PFSK-1 (cell line): ENCODE measurements at regions not wholly inside any gene's neighbourhood (a gene's known extent, or its start where the extent isn't known, plus 50 kb on each side); places are given as distances from the start of the nearest gene placed in this dataset.

ENCODE experiments used
- TAF1 ChIP-seq: IDR thresholded peaks from 2 replicates; pipeline ENCODE4 v1.6.1; 2012; ENCODE audit warnings: low read length, control low read depth, borderline replicate concordance; ENCODE audit not compliant: insufficient read depth
- TF ChIP-seq, protein P1 (sequence below), 2 experiments: IDR thresholded peaks; 2 replicates each; pipeline versions ENCODE4 v1.6.1 to v1.8.0; 2011 to 2012; ENCODE audit warnings: low read depth in 2 of 2, low read length in 2 of 2, control low read depth in 1 of 2, inconsistent platforms in 1 of 2, mild to moderate bottlenecking in 1 of 2, moderate library complexity in 1 of 2; ENCODE audit not compliant: insufficient read depth in 1 of 2

DNA sequence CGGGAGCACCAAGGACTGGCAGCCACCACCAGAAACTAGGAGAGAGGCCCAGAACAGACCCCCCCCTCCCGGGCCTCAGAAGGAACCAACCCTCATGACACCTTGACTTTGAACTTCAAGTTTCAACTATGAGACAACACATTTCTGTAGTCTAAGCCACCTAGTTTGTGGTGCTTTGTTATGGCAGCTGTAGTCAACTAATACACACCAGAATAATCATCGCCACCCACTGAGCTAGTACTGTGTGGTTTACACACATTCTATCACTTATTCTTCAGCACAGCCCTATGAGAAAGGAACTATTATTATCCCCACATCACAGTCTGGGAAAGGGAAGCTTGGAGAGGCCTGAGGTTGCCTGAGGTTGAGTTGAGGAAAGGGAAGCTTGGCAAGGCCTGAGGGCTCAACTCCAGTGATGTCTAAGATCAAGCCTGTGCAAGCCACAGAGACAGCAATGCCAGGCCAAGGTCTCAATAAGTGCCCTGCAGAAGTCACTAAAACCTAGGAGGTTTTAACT lies 126.6 kb downstream of the FHDC1 start:
- TF ChIP-seq TAF1: no peak
- TF ChIP-seq, protein P1, sequence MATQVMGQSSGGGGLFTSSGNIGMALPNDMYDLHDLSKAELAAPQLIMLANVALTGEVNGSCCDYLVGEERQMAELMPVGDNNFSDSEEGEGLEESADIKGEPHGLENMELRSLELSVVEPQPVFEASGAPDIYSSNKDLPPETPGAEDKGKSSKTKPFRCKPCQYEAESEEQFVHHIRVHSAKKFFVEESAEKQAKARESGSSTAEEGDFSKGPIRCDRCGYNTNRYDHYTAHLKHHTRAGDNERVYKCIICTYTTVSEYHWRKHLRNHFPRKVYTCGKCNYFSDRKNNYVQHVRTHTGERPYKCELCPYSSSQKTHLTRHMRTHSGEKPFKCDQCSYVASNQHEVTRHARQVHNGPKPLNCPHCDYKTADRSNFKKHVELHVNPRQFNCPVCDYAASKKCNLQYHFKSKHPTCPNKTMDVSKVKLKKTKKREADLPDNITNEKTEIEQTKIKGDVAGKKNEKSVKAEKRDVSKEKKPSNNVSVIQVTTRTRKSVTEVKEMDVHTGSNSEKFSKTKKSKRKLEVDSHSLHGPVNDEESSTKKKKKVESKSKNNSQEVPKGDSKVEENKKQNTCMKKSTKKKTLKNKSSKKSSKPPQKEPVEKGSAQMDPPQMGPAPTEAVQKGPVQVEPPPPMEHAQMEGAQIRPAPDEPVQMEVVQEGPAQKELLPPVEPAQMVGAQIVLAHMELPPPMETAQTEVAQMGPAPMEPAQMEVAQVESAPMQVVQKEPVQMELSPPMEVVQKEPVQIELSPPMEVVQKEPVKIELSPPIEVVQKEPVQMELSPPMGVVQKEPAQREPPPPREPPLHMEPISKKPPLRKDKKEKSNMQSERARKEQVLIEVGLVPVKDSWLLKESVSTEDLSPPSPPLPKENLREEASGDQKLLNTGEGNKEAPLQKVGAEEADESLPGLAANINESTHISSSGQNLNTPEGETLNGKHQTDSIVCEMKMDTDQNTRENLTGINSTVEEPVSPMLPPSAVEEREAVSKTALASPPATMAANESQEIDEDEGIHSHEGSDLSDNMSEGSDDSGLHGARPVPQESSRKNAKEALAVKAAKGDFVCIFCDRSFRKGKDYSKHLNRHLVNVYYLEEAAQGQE (IDR thresholded peaks at IDR 0.05; ENCODE audit: insufficient read depth in 1 of 2, low read depth in 2 of 2, low read length in 2 of 2): no peak
